CD4-positive, alpha-beta T cell treated with Interleukin-17A for 4 hours (primary cell): ENCODE measurements at regions not wholly inside any gene's neighbourhood (a gene's known extent, or its start where the extent isn't known, plus 50 kb on each side); places are given as distances from the start of the nearest gene placed in this dataset.

Source experiments
- DNase-seq: peaks from one replicate; pipeline ENCODE4 v3.0.0-alpha.2; 2020; ENCODE audit warnings: mixed read lengths

DNA sequence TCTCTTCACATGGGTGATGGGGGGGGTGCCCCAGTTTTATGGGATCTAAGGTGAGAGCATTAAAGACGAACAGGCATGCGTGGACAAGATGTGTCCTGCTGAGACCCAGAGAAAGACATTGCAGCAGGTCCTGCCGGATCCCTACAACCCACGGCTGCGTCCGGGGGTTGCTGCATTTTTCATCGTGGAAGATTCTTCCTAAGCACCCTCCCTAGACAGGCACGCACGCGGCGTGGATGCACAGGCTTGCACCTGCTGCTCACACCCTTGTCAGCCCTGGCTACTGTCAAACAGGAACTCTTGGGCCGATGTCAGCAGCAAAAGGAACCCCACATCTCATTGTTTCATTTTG, 280.6 kb upstream of the RTL1 start:
- DNase-seq, result no peak

DNA sequence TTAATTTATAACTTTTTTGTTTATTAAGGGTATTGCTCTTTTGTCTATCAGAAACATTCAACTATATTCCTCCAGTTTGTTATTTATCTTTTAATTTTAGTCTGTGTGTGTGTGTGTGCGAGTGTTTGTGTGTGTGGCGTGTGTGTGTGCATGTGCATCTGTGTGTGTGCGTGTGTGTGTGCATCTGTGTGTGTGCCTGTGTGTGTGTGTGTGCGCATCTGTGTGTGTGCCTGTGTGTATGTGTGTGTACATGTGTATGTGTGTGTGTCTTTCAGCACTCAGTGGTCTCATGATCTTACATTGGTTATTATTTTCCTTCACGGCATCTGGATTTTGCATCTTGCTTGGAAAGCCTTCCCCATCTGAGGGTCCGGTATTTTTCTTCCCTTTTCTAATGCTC, 281.1 kb upstream of the RTL1 start:
- DNase-seq, result no peak

DNA sequence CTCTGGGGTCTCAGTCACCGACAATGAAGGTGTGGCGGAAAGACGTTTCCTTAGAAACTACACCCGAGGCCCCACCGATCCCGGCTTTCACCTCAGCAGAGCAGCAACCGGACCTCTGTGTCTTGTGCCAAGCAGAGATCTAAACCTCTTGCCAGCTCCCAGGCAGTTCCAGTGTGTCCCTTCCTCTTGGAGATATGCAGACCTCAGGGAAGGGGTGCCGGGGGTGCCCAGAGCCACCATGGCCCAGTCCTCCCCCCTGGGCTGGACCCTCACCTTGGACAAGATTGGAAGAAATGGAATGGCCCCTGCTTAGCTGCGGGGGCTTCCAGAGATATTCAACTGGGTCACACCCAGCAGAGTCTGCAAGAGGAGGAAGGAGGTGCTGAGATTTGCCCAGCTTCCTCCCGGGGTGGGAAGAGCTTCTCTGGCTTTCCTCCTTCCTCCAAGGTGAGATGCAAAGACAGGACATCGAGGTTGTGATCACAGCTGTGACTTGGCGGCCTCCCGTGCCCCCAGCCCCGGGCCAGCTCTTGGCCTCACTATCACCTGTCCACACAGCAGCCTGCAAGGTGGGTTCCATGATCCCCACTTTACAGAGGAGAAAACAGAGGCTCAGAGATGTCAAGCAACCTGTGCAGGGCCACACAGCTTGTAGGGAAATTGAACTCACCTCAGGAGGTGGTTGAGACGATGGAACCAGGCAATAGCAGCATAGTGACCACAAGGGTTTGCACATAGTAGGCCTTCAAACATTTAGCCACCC, 281.7 kb upstream of the RTL1 start:
- DNase-seq, result no peak

DNA sequence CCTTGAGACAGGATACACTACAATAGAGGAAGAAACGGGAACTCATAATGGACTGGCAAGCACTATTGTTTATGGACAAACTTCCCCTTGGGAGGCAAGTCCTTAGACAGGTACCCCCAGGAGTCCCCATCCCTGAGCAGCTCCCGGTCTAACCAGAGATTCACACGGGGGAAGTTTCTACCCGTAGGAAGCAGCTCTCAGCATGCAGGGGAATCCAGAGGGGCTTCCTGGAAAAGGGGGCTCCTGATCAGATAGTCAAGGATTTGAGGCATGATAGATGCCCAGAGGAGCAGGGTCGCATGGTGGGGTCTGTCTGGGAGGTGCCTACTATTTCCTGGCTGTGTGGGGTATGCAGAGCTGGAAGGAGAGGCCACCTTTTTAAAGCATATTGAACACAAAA, 282.4 kb upstream of the RTL1 start:
- no peak for DNase-seq

DNA sequence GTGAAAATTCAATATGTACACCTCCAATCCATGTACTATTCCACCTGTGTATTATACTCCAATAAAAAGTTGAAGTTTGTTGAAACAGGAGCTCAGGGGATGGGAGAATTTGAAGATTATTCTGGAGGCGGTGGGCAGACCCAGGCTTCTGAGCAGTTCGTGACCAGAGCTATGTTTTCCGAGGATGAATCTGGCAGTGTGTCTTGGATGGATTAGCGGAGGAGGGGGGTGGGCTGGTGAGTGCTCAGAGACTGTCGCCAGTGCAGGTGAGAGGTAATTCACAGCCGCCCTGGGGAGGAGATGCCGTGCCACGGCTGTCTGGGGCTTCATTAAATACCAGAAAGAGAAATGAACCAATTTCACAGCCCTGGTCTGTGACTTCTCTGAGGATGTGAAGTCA, 283.0 kb upstream of the RTL1 start:
- DNase-seq, result no peak

DNA sequence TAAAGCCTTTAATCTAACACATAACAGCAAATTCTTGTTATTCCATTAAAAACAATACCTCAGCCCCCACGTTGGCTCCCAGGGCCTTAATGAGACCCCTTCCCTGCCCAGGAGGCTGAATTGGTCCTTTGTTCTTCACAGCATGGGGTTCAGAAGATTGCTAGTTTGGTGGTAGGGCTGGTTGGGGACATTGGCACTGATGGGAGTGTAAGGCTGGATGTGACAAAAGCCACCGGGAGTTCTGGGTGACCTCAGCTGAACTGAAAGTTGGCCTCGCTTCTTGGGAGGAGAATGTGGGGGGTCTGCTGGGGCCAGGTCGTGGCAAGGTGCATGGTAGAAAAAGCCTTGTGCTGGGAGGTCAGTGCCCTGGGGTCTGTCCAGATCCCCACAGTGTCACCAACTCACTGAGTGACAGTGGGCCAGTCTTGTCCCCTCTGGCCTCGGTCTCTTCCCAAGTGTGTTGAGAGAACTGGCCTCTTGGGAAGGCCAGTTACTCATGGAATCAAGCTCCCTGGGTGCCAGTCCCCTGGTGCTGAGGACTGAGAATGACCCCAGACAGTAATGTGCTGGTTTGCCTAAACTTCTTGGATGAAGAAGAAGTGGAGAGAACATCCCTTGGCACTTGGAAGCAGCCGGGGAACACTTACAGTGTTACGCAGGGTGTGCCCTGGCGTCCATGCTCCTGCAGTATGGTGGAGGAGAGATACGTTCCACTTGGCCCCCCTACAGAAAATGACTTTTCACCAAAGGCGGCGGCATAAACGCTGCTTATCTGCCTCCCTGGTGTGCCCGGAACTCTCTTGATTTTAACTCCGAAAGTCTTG, 283.7 kb upstream of the RTL1 start:
- no peak for DNase-seq

DNA sequence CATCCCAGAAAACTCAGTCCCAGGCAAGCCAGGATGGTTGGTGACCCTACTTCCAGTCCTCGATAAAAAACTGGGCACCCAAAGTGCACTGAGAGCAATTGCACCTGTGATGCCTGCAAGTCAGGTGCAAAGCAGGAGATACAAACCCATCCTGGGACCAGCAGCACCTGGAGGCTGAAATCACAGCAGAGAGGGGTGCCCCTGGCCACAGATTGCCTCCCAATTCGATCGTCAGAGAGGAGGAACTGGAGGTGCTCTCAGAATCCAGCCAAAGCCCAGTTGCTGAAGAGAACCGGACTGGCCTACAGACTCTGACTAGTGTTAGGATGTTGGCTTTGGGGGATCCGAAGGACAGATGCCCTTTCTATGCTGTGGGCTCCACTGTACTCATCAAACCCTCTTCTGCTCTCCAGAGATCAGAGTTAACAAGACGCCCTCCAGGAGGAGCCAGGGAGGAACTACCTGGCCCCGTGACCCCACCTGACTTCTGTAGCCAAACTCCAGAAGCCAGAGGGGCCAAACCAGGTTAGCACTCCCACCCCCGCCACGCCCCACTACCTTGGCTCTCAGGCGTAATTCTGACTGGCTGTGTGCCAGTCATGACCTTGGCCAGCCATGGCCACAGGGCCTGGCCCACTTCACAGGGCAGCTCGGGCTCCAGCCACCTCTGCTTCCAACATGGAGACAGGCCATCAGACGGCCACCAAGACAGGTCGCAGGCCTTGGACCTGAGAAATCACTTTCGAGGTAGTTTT, 284.5 kb upstream of the RTL1 start:
- DNase-seq, result no peak

DNA sequence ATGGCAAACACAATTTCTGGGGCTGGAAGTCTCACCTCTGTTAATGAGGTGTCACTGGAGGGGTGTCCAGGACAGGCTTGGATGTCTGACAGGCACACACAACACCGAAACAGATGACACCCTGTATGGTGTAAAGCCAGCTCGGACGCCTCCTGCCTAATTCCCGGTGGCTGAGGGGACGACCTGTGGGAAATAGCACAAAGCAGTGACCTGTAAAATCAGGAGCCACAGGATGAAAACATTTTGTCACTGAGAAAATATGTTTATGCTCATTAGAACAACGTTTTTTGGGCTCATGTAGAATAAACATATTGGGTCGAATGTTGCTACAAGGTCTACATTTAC, 285.0 kb upstream of the RTL1 start:
- no peak for DNase-seq

DNA sequence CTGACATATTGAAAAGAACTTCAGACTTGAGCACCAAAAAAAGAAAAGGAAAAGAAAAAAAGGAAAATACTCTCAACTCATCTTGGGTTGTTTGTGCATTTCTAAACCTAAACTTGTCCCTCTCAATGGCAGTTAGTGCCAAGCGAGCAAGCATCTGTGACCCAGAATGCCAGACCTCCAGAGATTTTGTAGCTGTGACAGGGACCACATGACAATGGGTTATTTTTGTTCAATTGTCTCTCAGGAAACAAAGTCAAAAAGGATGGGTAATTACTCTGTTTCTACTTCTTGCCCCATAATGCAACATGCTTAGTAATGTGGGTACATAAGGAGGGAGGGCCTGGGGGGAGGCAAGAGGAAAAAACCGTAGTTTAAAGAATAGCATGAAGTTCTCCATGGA, 285.7 kb upstream of the RTL1 start:
- DNase-seq, result no peak

DNA sequence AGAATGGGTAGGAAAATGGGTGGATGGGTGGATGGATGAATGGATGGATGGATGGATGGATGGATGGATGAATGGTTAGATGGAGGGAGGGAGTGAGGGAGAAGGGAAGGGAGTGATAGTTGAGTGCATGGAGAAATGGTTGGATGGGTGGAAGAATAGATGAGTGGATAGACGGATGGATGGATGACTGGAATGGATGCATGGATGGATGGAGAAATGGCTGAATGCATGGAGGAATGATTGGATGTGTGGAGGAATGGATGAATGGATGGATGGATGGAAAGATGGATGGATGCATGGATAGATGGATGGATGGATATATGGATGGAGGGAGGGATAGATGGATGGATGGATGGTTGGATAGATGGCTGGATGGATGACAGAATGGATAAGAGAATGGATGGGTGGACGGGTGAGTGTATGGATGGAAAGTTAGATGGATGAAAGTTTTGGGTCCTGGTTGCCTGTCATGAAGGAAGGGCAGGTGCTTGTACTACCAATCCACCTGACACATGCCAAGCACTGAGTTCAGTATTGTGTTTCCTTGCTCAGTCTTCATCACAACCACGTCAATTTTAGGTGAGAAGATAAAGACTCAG, 286.5 kb upstream of the RTL1 start:
- no peak for DNase-seq

DNA sequence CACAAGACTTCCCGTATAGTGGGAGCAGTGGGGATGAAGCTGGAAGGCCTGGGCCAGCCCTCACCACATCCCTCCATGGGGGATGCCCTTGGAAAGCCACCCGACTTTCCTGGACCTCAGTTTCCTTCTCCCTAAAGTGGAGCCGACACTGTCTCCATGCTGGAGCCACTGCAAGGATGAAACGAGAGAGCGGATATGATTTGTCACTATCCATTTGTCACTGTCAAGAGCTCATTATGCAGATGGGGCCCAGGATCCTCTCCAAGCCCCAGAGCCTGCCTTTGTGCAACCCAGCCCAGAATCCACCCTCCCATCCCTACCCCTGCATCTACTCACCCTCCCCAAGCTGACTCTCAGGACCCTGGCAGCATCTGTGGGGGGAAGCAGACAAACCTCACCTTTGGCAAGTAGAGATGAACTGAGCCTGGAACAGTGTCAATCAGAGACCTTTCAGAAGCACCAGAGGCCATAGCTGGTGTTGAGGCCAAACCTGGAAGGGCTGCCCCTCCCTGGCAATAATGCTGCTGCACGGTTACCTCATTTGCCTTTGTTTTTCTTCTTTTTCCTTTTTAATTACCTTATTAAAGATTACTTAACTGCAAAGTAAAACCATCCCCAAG, 287.7 kb upstream of the RTL1 start:
- DNase-seq, result no peak

DNA sequence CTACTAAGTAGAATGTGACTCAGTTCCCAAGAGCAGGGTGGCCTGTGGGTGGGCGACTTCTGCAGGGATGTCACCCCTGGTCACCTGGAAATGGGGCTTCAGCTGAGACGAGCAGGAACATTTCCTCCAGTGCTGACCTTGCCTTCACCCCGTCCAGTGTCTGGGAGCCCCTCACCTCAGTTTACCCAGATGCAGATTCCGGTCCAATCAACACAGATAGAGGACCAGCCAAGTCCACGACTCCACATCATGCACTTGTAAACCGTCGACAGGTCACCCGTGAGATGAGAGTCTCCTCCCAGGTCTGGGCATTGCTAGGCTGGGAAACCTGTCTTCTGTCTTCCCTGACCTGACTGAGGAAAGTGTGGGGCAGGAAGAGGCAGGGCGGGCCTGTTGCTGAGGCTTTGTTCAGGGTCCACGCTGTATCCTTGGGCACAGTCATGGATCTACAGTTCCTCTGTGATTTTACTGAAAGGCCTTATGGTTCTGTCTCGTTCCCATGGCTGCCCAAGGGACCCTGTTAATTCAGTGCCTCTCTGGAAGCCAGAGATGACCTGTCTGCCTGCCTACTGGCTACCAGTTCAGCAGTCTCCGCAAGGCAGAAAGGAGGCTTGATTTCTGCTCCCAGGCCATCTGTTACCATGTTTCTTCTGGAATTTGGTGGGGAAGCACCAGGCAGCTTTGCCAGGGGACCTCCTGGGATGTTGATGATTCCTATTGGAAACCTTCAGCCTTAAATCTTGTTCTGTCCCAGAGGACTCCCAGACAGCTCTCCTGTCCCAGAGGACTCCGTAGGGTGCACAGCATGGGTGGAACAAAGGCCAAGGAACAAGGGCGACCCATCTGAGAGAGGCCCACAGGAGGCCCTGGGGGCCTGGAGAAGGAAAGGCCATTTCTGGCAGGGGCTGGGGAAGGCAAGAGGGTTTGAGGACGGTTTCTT, 288.5 kb upstream of the RTL1 start:
- DNase-seq, result no peak

DNA sequence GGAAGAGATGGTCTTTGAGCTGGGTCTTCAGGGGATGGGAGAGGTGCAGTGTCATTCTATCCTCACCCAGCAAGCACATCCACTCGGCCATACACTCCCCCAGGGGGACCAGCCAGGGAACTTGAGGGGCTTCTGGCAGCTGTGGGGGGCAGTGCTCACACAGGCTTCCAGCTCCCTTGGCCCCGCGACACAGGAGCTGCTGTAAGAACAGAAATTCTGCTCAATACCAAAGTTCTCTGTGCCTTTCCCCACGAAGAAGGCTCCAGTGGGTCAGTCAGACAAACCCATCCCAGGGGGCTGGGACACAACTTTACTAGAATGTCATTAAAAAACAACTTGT, 289.1 kb upstream of the RTL1 start:
- DNase-seq, result no peak

DNA sequence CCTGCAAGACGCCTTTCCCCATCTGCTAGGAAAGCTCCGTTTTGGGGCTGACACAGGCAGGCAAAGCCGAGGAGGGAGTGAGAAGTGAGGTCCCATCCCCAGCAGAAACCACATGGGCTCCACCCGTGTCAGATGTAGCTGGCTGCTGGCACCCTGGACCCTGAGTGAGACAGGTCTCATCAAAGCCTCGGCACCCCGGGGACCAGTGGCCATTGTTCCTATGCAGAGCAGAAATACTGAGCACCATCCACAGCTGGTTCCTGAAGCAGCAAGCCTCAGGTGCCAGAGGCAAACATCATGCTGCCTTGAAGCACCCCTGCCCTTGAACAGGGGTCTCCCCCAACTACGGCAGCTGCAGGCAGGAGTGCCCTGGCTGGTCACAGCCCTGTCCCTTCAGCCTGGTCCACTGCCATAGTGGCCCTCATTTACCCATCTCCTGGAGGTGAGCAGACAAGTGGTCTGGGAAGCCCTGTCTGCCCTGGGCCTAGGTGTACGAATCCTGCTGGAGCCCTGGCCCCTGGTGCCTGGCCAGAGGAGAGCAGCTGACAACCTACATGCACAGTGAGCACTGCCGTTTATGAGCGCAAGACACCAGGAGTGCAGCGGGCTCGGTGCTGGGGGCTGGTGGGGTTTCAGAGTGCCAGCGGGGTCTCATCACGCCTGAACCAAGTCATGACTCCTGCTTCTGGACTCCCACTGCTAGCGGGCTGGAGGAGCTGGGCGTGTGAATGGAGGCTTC, 289.8 kb upstream of the RTL1 start:
- no peak for DNase-seq

DNA sequence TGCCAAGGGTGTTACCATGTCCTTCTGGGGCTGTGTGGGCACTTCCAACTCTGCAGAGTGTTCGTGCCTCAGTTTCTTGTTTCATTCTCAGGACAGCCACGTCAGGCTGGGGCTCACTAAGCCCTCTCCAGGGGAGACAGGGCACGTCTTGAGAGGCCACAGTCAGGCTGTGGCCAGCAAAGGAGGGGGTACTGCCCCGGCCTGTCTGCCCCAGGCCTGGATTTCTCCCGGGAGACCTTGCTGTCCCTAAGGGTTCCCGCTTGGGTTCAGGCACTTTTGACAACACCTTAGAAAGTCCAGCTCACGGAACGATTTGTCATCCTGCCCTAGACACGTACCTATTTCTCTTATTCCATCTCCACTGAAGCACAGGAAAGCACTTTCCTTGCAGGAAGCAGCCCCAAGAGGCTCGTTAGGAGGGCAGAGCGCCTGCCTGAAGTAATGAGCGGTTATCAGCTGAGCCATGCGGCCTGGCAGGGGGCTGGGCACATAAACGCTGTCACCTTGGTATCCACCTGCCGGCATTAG, 290.4 kb upstream of the RTL1 start:
- no peak for DNase-seq

DNA sequence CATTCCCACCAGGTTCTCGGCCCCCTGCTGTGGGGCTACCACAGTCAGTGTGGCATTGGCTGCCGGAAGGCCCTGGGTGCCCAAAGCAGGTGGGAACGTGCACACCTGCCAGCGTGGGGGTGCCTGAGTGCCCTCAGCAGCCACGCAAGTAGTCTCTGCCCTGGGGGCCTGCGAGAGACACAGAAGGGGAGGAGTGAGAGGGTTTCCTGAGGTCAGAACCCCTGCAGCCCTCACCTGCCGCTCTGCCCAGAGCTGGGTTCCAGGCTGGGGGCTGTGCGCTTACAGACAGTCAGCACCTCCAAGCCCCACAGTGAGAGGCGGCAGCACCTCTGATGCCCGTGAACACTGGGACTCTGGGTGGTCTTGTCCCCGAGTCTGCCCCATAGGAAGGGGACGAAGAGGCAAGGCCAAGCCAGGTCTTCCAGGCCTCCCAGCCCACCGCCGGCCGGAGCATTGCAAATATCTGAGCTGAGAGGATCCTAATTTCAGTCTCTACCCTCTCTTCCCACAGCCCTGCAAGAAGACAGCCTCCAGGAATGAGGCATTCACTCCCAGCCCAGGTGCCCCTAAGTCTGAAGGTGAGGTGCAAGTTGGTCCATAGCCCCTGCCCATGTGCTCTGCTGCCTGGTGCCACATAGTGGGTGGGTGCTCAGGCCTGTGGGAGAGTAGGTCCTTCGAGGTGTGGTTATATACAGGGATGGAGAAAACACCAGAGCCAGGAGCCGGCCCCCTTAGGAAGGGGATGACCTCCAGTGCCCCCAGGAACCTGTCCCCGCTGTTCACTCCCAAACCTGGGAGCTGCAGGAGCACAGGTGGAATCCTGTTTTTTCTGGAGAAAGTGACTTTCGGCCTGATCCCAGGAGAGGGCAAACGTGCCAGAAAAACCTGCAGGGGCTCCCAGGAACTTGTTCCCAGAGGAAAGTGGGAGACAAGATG, 291.1 kb upstream of the RTL1 start:
- no peak for DNase-seq

DNA sequence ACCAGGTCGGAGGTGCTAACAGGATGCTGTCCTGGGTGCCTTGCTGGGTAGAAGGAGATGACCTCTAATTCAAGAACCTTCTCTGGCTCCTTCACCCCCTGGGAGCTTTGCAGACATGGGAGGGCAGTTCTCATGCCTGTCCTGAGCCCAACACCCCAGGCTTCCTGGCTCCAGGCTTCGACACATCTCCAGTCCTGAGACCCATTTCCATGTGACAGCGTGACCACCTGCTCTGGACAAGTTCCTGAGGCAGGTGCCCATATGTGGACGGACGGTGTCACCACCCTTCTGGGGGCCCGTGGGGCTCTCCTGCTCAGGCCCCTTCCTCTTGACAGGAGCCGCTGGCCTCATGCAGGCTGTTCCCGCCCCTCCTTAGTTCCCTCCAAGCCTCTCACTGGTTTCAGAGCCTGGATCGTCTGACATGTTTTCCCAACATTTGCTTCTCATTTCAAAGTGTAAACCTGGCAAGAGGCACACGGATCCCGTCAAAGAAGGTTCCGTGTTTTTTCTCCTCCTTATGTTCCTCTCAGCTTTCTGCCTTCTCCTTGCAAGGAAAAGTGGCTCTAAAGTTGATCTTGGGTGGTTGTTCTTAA, 291.9 kb upstream of the RTL1 start:
- DNase-seq, result no peak

DNA sequence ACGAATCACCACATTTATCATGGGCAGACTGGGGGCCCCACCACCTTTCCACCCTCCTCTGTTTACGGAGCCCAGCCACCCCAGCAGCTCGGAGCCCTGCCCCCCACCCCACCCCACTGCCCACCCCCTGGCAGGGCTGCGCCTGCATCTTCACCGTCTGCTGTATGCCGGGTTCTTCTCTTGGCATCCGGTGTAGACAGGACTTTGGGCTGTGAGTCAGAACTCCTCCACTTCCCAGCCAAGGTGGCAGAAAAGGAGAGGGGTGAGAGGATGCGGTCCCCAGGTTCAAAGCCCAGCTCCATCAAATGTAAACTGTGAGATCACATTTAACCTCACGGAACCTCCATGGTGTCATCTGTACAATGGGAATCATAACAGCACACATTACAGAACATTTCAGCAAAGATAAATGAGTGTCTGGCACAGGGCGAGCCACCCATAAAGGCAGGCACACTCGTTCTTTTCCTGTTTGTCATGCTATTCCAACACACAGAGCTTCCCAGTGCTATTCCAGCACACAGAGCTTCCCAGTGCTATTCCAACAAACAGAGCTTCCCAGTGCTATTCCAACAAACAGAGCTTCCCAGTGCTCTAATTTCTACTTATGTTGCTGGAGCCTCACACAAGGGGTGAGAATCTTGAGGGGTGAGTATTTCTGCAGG, 292.7 kb upstream of the RTL1 start:
- no peak for DNase-seq
